ENCODE measurements at regions not wholly inside any gene's neighbourhood (a gene's known extent, or its start where the extent isn't known, plus 50 kb on each side); places are given as distances from the start of the nearest gene placed in this dataset.

- peaks cover 7% of the 10 kb centered on the region for H3K36me3 Mint-ChIP-seq (ENCODE audit: insufficient read depth, unreplicated experiment)
- H3K27me3 Mint-ChIP-seq (ENCODE audit: insufficient read depth, unreplicated experiment): peaks cover 16% of the 10 kb centered on the region
- H3K4me3 Mint-ChIP-seq (ENCODE audit: unreplicated experiment): no peak overlapping the region
- no peaks in the 10 kb centered on the region for H3K9me3 Mint-ChIP-seq (ENCODE audit: unreplicated experiment)
- ChIA-PET CTCF (no interaction called here), POLR2A (no interaction called here)
- TF ChIP-seq, protein P1, sequence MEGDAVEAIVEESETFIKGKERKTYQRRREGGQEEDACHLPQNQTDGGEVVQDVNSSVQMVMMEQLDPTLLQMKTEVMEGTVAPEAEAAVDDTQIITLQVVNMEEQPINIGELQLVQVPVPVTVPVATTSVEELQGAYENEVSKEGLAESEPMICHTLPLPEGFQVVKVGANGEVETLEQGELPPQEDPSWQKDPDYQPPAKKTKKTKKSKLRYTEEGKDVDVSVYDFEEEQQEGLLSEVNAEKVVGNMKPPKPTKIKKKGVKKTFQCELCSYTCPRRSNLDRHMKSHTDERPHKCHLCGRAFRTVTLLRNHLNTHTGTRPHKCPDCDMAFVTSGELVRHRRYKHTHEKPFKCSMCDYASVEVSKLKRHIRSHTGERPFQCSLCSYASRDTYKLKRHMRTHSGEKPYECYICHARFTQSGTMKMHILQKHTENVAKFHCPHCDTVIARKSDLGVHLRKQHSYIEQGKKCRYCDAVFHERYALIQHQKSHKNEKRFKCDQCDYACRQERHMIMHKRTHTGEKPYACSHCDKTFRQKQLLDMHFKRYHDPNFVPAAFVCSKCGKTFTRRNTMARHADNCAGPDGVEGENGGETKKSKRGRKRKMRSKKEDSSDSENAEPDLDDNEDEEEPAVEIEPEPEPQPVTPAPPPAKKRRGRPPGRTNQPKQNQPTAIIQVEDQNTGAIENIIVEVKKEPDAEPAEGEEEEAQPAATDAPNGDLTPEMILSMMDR (IDR thresholded peaks at IDR 0.05; ENCODE audit: unreplicated experiment): no peak
- BruUV-seq (replicated peaks): no TSS peak
- no peak for DNase-seq (ENCODE audit: unreplicated experiment)
- no peaks in the 10 kb centered on the region for H3K4me1 Mint-ChIP-seq (ENCODE audit: insufficient read depth, unreplicated experiment)
- H3K27ac Mint-ChIP-seq (ENCODE audit: low read depth, unreplicated experiment): no peak overlapping the region
- intact Hi-C loops (cut with micrococcal nuclease): no loop called here
Observed at GRCh38 chr12:68490476-68490875, 120.2 kb upstream of the RAP1B start.

- TF ChIP-seq, protein P1 (IDR thresholded peaks at IDR 0.05; ENCODE audit: unreplicated experiment): no peak
- no TSS peak for BruUV-seq (replicated peaks)
- H3K27me3 Mint-ChIP-seq (ENCODE audit: insufficient read depth, unreplicated experiment): peaks cover 16% of the 10 kb centered on the region
- ChIA-PET CTCF (no interaction called here), POLR2A (no interaction called here)
- DNase-seq (ENCODE audit: unreplicated experiment): no peak
- H3K36me3 Mint-ChIP-seq (ENCODE audit: insufficient read depth, unreplicated experiment): peaks cover 7% of the 10 kb centered on the region
- no peak overlapping the region for H3K4me3 Mint-ChIP-seq (ENCODE audit: unreplicated experiment)
- intact Hi-C loops (cut with micrococcal nuclease): no loop called here
- H3K27ac Mint-ChIP-seq (ENCODE audit: low read depth, unreplicated experiment): no peak overlapping the region
- no peaks in the 10 kb centered on the region for H3K4me1 Mint-ChIP-seq (ENCODE audit: insufficient read depth, unreplicated experiment)
- H3K9me3 Mint-ChIP-seq (ENCODE audit: unreplicated experiment): no peaks in the 10 kb centered on the region
Observed at GRCh38 chr12:68491204-68491960, 119.3 kb upstream of the RAP1B start.

GRCh38 chr12:68495336-68496070 lies 115.2 kb upstream of the RAP1B start:
- intact Hi-C loops (cut with micrococcal nuclease): no loop called here
- H3K27ac Mint-ChIP-seq (ENCODE audit: low read depth, unreplicated experiment): no peak overlapping the region
- no peaks in the 10 kb centered on the region for H3K9me3 Mint-ChIP-seq (ENCODE audit: unreplicated experiment)
- POLR2A ChIA-PET: no interaction called here
- no peaks in the 10 kb centered on the region for H3K27me3 Mint-ChIP-seq (ENCODE audit: insufficient read depth, unreplicated experiment)
- no peak for DNase-seq (ENCODE audit: unreplicated experiment)
- no peak overlapping the region for H3K4me3 Mint-ChIP-seq (ENCODE audit: unreplicated experiment)
- no TSS peak for BruUV-seq (replicated peaks)
- peaks cover 7% of the 10 kb centered on the region for H3K36me3 Mint-ChIP-seq (ENCODE audit: insufficient read depth, unreplicated experiment)
- H3K4me1 Mint-ChIP-seq (ENCODE audit: insufficient read depth, unreplicated experiment): no peaks in the 10 kb centered on the region
- TF ChIP-seq, protein P1 (IDR thresholded peaks at IDR 0.05; ENCODE audit: unreplicated experiment): no peak
- CTCF ChIA-PET: interaction anchor here (0.6 to 0.7 kb wide), 2 partner anchors 25 to 181 kb away, joined by 3 to 6 read pairs; no protein-coding TSS in a partner anchor

DNA sequence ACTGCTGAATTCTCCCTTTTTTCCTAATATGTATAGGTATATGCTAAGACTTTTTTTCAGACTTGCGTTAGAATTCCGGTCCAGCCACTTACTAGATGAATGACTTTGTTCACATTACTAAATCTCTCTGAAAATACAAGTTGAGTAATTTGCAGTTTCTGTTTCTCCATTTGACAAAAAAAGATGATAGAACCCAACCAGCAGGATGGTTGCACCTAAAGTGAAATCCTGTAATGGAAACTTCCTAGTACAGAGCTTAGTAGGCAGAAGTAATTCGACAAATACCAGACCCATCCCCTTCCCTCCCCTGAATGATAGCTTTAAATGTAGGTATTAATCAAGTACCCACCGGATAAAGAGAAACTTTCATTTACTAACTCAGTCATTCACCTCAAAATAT lies 113.6 kb upstream of the RAP1B start:
- H3K4me1 Mint-ChIP-seq (ENCODE audit: insufficient read depth, unreplicated experiment): no peaks in the 10 kb centered on the region
- BruUV-seq (replicated peaks): no TSS peak
- H3K27ac Mint-ChIP-seq (ENCODE audit: low read depth, unreplicated experiment): no peak overlapping the region

More for the DNA sequence above, 113.6 kb upstream of the RAP1B start:
- DNase-seq (ENCODE audit: unreplicated experiment): no peak
- no peaks in the 10 kb centered on the region for H3K9me3 Mint-ChIP-seq (ENCODE audit: unreplicated experiment)
- ChIA-PET CTCF (no interaction called here), POLR2A (interaction anchor here (1.2 to 1.8 kb wide), 2 partner anchors 9 to 13 kb away, joined by 3 to 8 read pairs; no protein-coding TSS in a partner anchor)
- no peaks in the 10 kb centered on the region for H3K27me3 Mint-ChIP-seq (ENCODE audit: insufficient read depth, unreplicated experiment)
- peaks cover 7% of the 10 kb centered on the region for H3K36me3 Mint-ChIP-seq (ENCODE audit: insufficient read depth, unreplicated experiment)
- intact Hi-C loops (cut with micrococcal nuclease): no loop called here
- no peak overlapping the region for H3K4me3 Mint-ChIP-seq (ENCODE audit: unreplicated experiment)
- TF ChIP-seq, protein P1 (IDR thresholded peaks at IDR 0.05; ENCODE audit: unreplicated experiment): no peak

Measured in MCF 10A (cell line).